K562 (cell line): ENCODE measurements at regions not wholly inside any gene's neighbourhood (a gene's known extent, or its start where the extent isn't known, plus 50 kb on each side); places are given as distances from the start of the nearest gene placed in this dataset.

ENCODE experiments used
- ATAC-seq: fragments of 200-7000 bp; cut with Tn5 transposase; 3 replicates; pipeline ENCODE4 v1.9.1; 2020; ENCODE audit warnings: moderate library complexity
- BruUV-seq: library from RNA; stranded (reverse); fragments of 400-500 nt; replicated peaks from 2 replicates; lab custom pipeline; 2021; lab: Mats Ljungman, UMichigan
- CTCF ChIA-PET: fragments of 300-600 bp; formaldehyde crosslinking; extraction: SDS; loops from one replicate; lab custom pipeline; 2021; ENCODE audit warnings: low intra/inter-chr PET ratio; lab: Yijun Ruan, JAX
- POLR2A ChIA-PET: fragments of 300-600, 350-650 bp; sonication (Branson Sonifier 250); formaldehyde crosslinking; extraction: SDS; loops from one replicate; lab custom pipeline; 2021; ENCODE audit warnings: antibody characterized with exemption, inconsistent platforms; lab: Yijun Ruan, JAX
- DNase-seq, 4 experiments: peaks; one replicate each; pipeline versions ENCODE4 v3.0.0 to v3.0.0-alpha.2; 2011 to 2018; ENCODE audit warnings: low spot score in 3 of 4, mixed read lengths in 3 of 4; ENCODE audit errors: extremely low read depth in 1 of 4
- FAIRE-seq: peaks from 2 replicates; lab custom pipeline; 2011; peaks lifted over from hg19 to GRCh38; lab: Jason Lieb, UNC
- H2AFZ ChIP-seq: 2 replicates; pipeline ENCODE4 v1.6.0; 2011; ENCODE audit warnings: low read depth, low read length, control low read depth, inconsistent platforms
- H3K27ac ChIP-seq: fragments of 200-600 bp; 3 replicates; pipeline ENCODE4 v1.8.0; 2011; ENCODE audit warnings: low read depth, mild to moderate bottlenecking, control low read depth, inconsistent platforms, low read length, moderate library complexity, mixed read lengths; ENCODE audit errors: extremely low read depth
- H3K27me3 ChIP-seq, 2 experiments: fragments of 300-600 bp in 1 of 2; 2 replicates in 1 of 2; 3 replicates in 1 of 2; pipeline versions ENCODE4 v1.6.0 to v1.8.0; 2011; ENCODE audit warnings: inconsistent platforms in 2 of 2, low read length in 2 of 2, mild to moderate bottlenecking in 1 of 2, mixed read lengths in 1 of 2, moderate library complexity in 1 of 2; ENCODE audit not compliant: control insufficient read depth in 2 of 2, insufficient read depth in 2 of 2
- H3K36me3 ChIP-seq: fragments of 300-600 bp; 3 replicates; pipeline ENCODE4 v1.8.0; 2011; ENCODE audit warnings: mild to moderate bottlenecking, low read length, inconsistent platforms; ENCODE audit not compliant: control insufficient read depth, insufficient read depth
- H3K4me1 ChIP-seq, 2 experiments: fragments of 200-600 bp in 1 of 2; replicated peaks in 1 of 2; 2 replicates in 1 of 2; 3 replicates in 1 of 2; pipeline versions ENCODE4 v1.5.1 to v1.8.0; 2011; ENCODE audit warnings: inconsistent platforms in 2 of 2, low read length in 2 of 2, mild to moderate bottlenecking in 1 of 2, mixed read lengths in 1 of 2, moderate library complexity in 1 of 2; ENCODE audit not compliant: control insufficient read depth in 2 of 2, insufficient read depth in 2 of 2
- H3K4me2 ChIP-seq: 2 replicates; pipeline ENCODE4 v1.6.1; 2011; ENCODE audit warnings: low read length, control low read depth, inconsistent platforms, mixed read lengths; ENCODE audit not compliant: insufficient read depth
- H3K4me3 ChIP-seq: fragments of 200-600 bp; sonication (generic), shearing (Covaris generic); 2 replicates; pipeline ENCODE4 v1.5.1; 2016; ENCODE audit warnings: control low read depth, inconsistent platforms
- H3K79me2 ChIP-seq: fragments of 200-600 bp; 3 replicates; pipeline ENCODE4 v1.8.0; 2011; ENCODE audit warnings: low read length, inconsistent platforms; ENCODE audit not compliant: control insufficient read depth, insufficient read depth
- H3K9ac ChIP-seq, 2 experiments: 2 replicates each; pipeline versions ENCODE4 v1.6.0 to v1.6.1; 2011; ENCODE audit warnings: low read depth in 2 of 2, low read length in 2 of 2, control low read depth in 1 of 2, inconsistent platforms in 1 of 2, mild to moderate bottlenecking in 1 of 2, mixed read lengths in 1 of 2; ENCODE audit not compliant: insufficient read depth in 1 of 2
- H3K9me1 ChIP-seq: one replicate; pipeline ENCODE4 v1.6.0; 2011; ENCODE audit warnings: inconsistent platforms, mild to moderate bottlenecking, low read length, moderate library complexity; ENCODE audit not compliant: control insufficient read depth, insufficient read depth
- H3K9me3 ChIP-seq: replicated peaks from 2 replicates; pipeline ENCODE4 v1.5.1; 2011; ENCODE audit warnings: low read depth, low read length, inconsistent platforms; ENCODE audit not compliant: control insufficient read depth, insufficient read depth
- H4K20me1 ChIP-seq: replicated peaks from 2 replicates; pipeline ENCODE4 v1.6.1; 2011; ENCODE audit warnings: low read length, inconsistent platforms, mixed read lengths; ENCODE audit not compliant: control insufficient read depth, insufficient read depth
- CAMTA2 ChIP-seq: fragments of 250-450 bp; sonication (Bioruptor Pico); conservative IDR thresholded peaks from 2 replicates; pipeline ENCODE4 v1.5.1; 2022
- CLOCK ChIP-seq: fragments of 250-450 bp; sonication (Bioruptor Pico); IDR thresholded peaks from 2 replicates; pipeline ENCODE4 v1.4.0; 2020; ENCODE audit warnings: mild to moderate bottlenecking, moderate library complexity, borderline replicate concordance
- EGR1 ChIP-seq: fragments of 450-650 bp; conservative IDR thresholded peaks from 2 replicates; pipeline ENCODE4 v1.6.1; 2017; ENCODE audit warnings: mild to moderate bottlenecking
- ETV1 ChIP-seq: fragments of 450-650 bp; conservative IDR thresholded peaks from 2 replicates; pipeline ENCODE4 v1.6.1; 2016; ENCODE audit warnings: missing genetic modification characterization, control low read depth, low read depth, missing compliant biosample characterization
- MAFK ChIP-seq: IDR thresholded peaks from 2 replicates; pipeline ENCODE4 v1.6.1; 2011; ENCODE audit warnings: low read length, improper control_type of control experiment
- NONO ChIP-seq, 2 experiments: fragments of 200-400 bp in 1 of 2; fragments of 450-650 bp in 1 of 2; formaldehyde crosslinking in 1 of 2; IDR thresholded peaks; 2 replicates each; pipeline ENCODE4 v1.6.1; 2017; ENCODE audit warnings: low read depth in 2 of 2, mild to moderate bottlenecking in 2 of 2, moderate library complexity in 2 of 2, low read length in 1 of 2
- PATZ1 ChIP-seq: fragments of 250-450 bp; sonication (Bioruptor Pico); IDR thresholded peaks from 2 replicates; pipeline ENCODE4 v1.5.0; 2020; ENCODE audit warnings: mild to moderate bottlenecking, borderline replicate concordance
- PCBP2 ChIP-seq: fragments of 200-400 bp; formaldehyde crosslinking; IDR thresholded peaks from 2 replicates; pipeline ENCODE4 v1.6.1; 2018; ENCODE audit warnings: low read length, low read depth, mild to moderate bottlenecking, moderate library complexity; ENCODE audit not compliant: poor library complexity, severe bottlenecking
- SMAD2 ChIP-seq: fragments of 150-350 bp; IDR thresholded peaks from 2 replicates; pipeline ENCODE4 v1.6.1; 2014; ENCODE audit warnings: low read depth, mild to moderate bottlenecking, low read length
- ZBTB34 ChIP-seq: fragments of 250-450 bp; sonication (Bioruptor Pico); IDR thresholded peaks from 2 replicates; pipeline ENCODE4 v1.8.0; 2021; ENCODE audit warnings: mild to moderate bottlenecking, moderate library complexity
- ZSCAN29 ChIP-seq: fragments of 450-650 bp; IDR thresholded peaks from 2 replicates; pipeline ENCODE4 v1.6.1; 2017
- WGBS: fragments of 100-300 bp; shearing (Covaris generic); methylation state at CpG from one replicate; pipeline ENCODE4 v1.1.6; 2016; ENCODE audit warnings: low coverage, mixed read lengths; ENCODE audit not compliant: insufficient coverage; ENCODE audit errors: missing lambda C conversion rate; 5-methylcytosine and 5-hydroxymethylcytosine counted together
- in situ Hi-C: fragments of 300-500 bp; cut with MboI; formaldehyde crosslinking; loops from 4 replicates; pipeline ENCODE4 v1.15.0; 2018; ENCODE audit warnings: inconsistent platforms, mixed read lengths
- intact Hi-C: fragments of 100-400 bp; cut with micrococcal nuclease; formaldehyde crosslinking; loops from 2 replicates; pipeline ENCODE4 v1.14.2; 2022

- no peak for DNase-seq
- Histone ChIP-seq H3K9me1 (no peaks in the 10 kb centered on the region), H3K9me3 (no peaks in the 10 kb centered on the region), H3K27me3 (no peaks in the 10 kb centered on the region), H3K4me3 (no peak overlapping the region), H3K36me3 (no peaks in the 10 kb centered on the region), H3K9ac (no peak overlapping the region; a peak in 1 of 4 replicates), H3K4me2 (peak overlapping the region; percentile 27; the same call in 1 of the 2 replicates), H3K27ac (no peak overlapping the region), H2AFZ (no peak overlapping the region; the same call in 1 of the 2 replicates), H4K20me1 (no peaks in the 10 kb centered on the region), H3K4me1 (0 out of 5 replicates have a peak, but pooled peaks cover 0 to 2% of the 10 kb centered on the region in 2 experiments), H3K79me2 (no peaks in the 10 kb centered on the region)
- no peak; the same call in 2 of the 3 replicates for ATAC-seq
- TF ChIP-seq PATZ1 (CRISPR knock-in tag) (no peak), MAFK (no peak), EGR1 (no peak), ETV1 (no peak), ZBTB34 (no peak), NONO (IDR thresholded peaks at IDR 0.05; ENCODE audit: low read depth in 2 of 2, low read length in 1 of 2) (no peak), ZSCAN29 (no peak), SMAD2 (no peak), CLOCK (CRISPR knock-in tag) (no peak), PCBP2 (no peak), CAMTA2 (CRISPR knock-in tag) (no peak)
- in situ Hi-C loops, result no loop called here
- CTCF ChIA-PET, result no interaction called here
- intact Hi-C loops, result no loop called here
- FAIRE-seq, result no peak
- WGBS, result 9% methylated on average over 15 of the region's 15 CpGs
- POLR2A ChIA-PET, result no interaction called here
- no TSS peak for BruUV-seq
These were observed 113.9 kb upstream of the SORBS2 start for GRCh38 chr4:185925910-185926360.
